ENCODE measurements at regions not wholly inside any gene's neighbourhood (a gene's known extent, or its start where the extent isn't known, plus 50 kb on each side); places are given as distances from the start of the nearest gene placed in this dataset.

GRCh38 chr1:208516780-208517179 lies 272.6 kb upstream of the PLXNA2 start:
- WGBS (ENCODE audit: insufficient coverage): 76% methylated on average over 5 of the region's 5 CpGs
- Histone ChIP-seq H3K36me3 (ENCODE audit: control insufficient read depth, insufficient read depth, low read length) (no peaks in the 10 kb centered on the region), H3K27ac (ENCODE audit: low read depth, low read length) (no peak overlapping the region), H3K4me3 (ENCODE audit: low read depth, low read length) (no peak overlapping the region), H3K27me3 (ENCODE audit: control insufficient read depth, insufficient read depth, low read length) (no peaks in the 10 kb centered on the region), H3K4me1 (ENCODE audit: control insufficient read depth, insufficient read depth, low read length) (no peaks in the 10 kb centered on the region), H3K9me3 (ENCODE audit: control insufficient read depth, insufficient read depth, low read length) (no peaks in the 10 kb centered on the region)
- no peak for DNase-seq (ENCODE audit: low read depth in 4 of 6, low spot score in 6 of 6)

- no CpG with 5 or more reads among the region's 1 CpG for WGBS (ENCODE audit: insufficient coverage)
- no peaks in the 10 kb centered on the region for H3K27me3 ChIP-seq (ENCODE audit: control insufficient read depth, insufficient read depth, low read length)
- no peaks in the 10 kb centered on the region for H3K36me3 ChIP-seq (ENCODE audit: control insufficient read depth, insufficient read depth, low read length)
- no peak overlapping the region for H3K27ac ChIP-seq (ENCODE audit: low read depth, low read length)
- DNase-seq (ENCODE audit: low read depth in 4 of 6, low spot score in 6 of 6): no peak
- no peaks in the 10 kb centered on the region for H3K4me1 ChIP-seq (ENCODE audit: control insufficient read depth, insufficient read depth, low read length)
- no peak overlapping the region for H3K4me3 ChIP-seq (ENCODE audit: low read depth, low read length)
- no peaks in the 10 kb centered on the region for H3K9me3 ChIP-seq (ENCODE audit: control insufficient read depth, insufficient read depth, low read length)
These were observed 276.4 kb upstream of the PLXNA2 start for GRCh38 chr1:208520438-208521099.

- WGBS (ENCODE audit: insufficient coverage): 60% methylated on average over 1 of the region's 3 CpGs
- no peak for DNase-seq (ENCODE audit: low read depth in 4 of 6, low spot score in 6 of 6)
These were observed 277.4 kb upstream of the PLXNA2 start for GRCh38 chr1:208521534-208521933.

GRCh38 chr1:208523007-208523406 lies 278.8 kb upstream of the PLXNA2 start:
- Histone ChIP-seq H3K36me3 (ENCODE audit: control insufficient read depth, insufficient read depth, low read length) (no peaks in the 10 kb centered on the region), H3K27ac (ENCODE audit: low read depth, low read length) (no peak overlapping the region), H3K27me3 (ENCODE audit: control insufficient read depth, insufficient read depth, low read length) (no peaks in the 10 kb centered on the region), H3K4me1 (ENCODE audit: control insufficient read depth, insufficient read depth, low read length) (no peaks in the 10 kb centered on the region), H3K4me3 (ENCODE audit: low read depth, low read length) (no peak overlapping the region), H3K9me3 (ENCODE audit: control insufficient read depth, insufficient read depth, low read length) (no peaks in the 10 kb centered on the region)
- no CpG with 5 or more reads among the region's 5 CpGs for WGBS (ENCODE audit: insufficient coverage)
- DNase-seq (ENCODE audit: low read depth in 4 of 6, low spot score in 6 of 6): no peak

More at GRCh38 chr1:208521534-208521933, 277.4 kb upstream of the PLXNA2 start:
- no peaks in the 10 kb centered on the region for H3K9me3 ChIP-seq (ENCODE audit: control insufficient read depth, insufficient read depth, low read length)
- no peak overlapping the region for H3K4me3 ChIP-seq (ENCODE audit: low read depth, low read length)
- H3K36me3 ChIP-seq (ENCODE audit: control insufficient read depth, insufficient read depth, low read length): no peaks in the 10 kb centered on the region
- no peaks in the 10 kb centered on the region for H3K4me1 ChIP-seq (ENCODE audit: control insufficient read depth, insufficient read depth, low read length)
- H3K27me3 ChIP-seq (ENCODE audit: control insufficient read depth, insufficient read depth, low read length): no peaks in the 10 kb centered on the region
- H3K27ac ChIP-seq (ENCODE audit: low read depth, low read length): no peak overlapping the region

- Histone ChIP-seq H3K27ac (ENCODE audit: low read depth, low read length) (no peak overlapping the region), H3K36me3 (ENCODE audit: control insufficient read depth, insufficient read depth, low read length) (no peaks in the 10 kb centered on the region), H3K4me1 (ENCODE audit: control insufficient read depth, insufficient read depth, low read length) (peaks cover 1% of the 10 kb centered on the region), H3K9me3 (ENCODE audit: control insufficient read depth, insufficient read depth, low read length) (no peaks in the 10 kb centered on the region), H3K4me3 (ENCODE audit: low read depth, low read length) (no peak overlapping the region), H3K27me3 (ENCODE audit: control insufficient read depth, insufficient read depth, low read length) (no peaks in the 10 kb centered on the region)
- WGBS (ENCODE audit: insufficient coverage): 86% methylated on average over 2 of the region's 4 CpGs
- no peak for DNase-seq (ENCODE audit: low read depth in 4 of 6, low spot score in 6 of 6)
These were observed 280.2 kb upstream of the PLXNA2 start for GRCh38 chr1:208524376-208524775.

- WGBS (ENCODE audit: insufficient coverage): 78% methylated on average over 2 of the region's 5 CpGs
- Histone ChIP-seq H3K27ac (ENCODE audit: low read depth, low read length) (no peak overlapping the region), H3K4me1 (ENCODE audit: control insufficient read depth, insufficient read depth, low read length) (peaks cover 5% of the 10 kb centered on the region)
These were observed 280.7 kb upstream of the PLXNA2 start for GRCh38 chr1:208524925-208525324.

GRCh38 chr1:208525417-208525816 lies 281.2 kb upstream of the PLXNA2 start:
- Histone ChIP-seq H3K9me3 (ENCODE audit: control insufficient read depth, insufficient read depth, low read length) (no peaks in the 10 kb centered on the region), H3K27me3 (ENCODE audit: control insufficient read depth, insufficient read depth, low read length) (no peaks in the 10 kb centered on the region), H3K4me1 (ENCODE audit: control insufficient read depth, insufficient read depth, low read length) (peaks cover 5% of the 10 kb centered on the region), H3K4me3 (ENCODE audit: low read depth, low read length) (no peak overlapping the region), H3K27ac (ENCODE audit: low read depth, low read length) (no peak overlapping the region), H3K36me3 (ENCODE audit: control insufficient read depth, insufficient read depth, low read length) (no peaks in the 10 kb centered on the region)
- WGBS (ENCODE audit: insufficient coverage): no CpG with 5 or more reads among the region's 3 CpGs
- no peak for DNase-seq (ENCODE audit: low read depth in 4 of 6, low spot score in 6 of 6)

More at GRCh38 chr1:208524925-208525324, 280.7 kb upstream of the PLXNA2 start:
- H3K9me3 ChIP-seq (ENCODE audit: control insufficient read depth, insufficient read depth, low read length): no peaks in the 10 kb centered on the region
- H3K4me3 ChIP-seq (ENCODE audit: low read depth, low read length): no peak overlapping the region
- no peaks in the 10 kb centered on the region for H3K27me3 ChIP-seq (ENCODE audit: control insufficient read depth, insufficient read depth, low read length)
- no peaks in the 10 kb centered on the region for H3K36me3 ChIP-seq (ENCODE audit: control insufficient read depth, insufficient read depth, low read length)
- DNase-seq (ENCODE audit: low read depth in 4 of 6, low spot score in 6 of 6): no peak

- H3K27ac ChIP-seq (ENCODE audit: low read depth, low read length): no peak overlapping the region
These were observed 282.5 kb upstream of the PLXNA2 start for GRCh38 chr1:208526613-208527125.

GRCh38 chr1:208527156-208527555 lies 283.0 kb upstream of the PLXNA2 start:
- DNase-seq (ENCODE audit: low read depth in 4 of 6, low spot score in 6 of 6): peak in 1 of 6 donors; percentile 64
- H3K4me1 ChIP-seq (ENCODE audit: control insufficient read depth, insufficient read depth, low read length): peaks cover 5% of the 10 kb centered on the region
- no peaks in the 10 kb centered on the region for H3K27me3 ChIP-seq (ENCODE audit: control insufficient read depth, insufficient read depth, low read length)
- H3K9me3 ChIP-seq (ENCODE audit: control insufficient read depth, insufficient read depth, low read length): no peaks in the 10 kb centered on the region
- H3K27ac ChIP-seq (ENCODE audit: low read depth, low read length): no peak overlapping the region
- 77% methylated on average over 5 of the region's 5 CpGs for WGBS (ENCODE audit: insufficient coverage)
- no peaks in the 10 kb centered on the region for H3K36me3 ChIP-seq (ENCODE audit: control insufficient read depth, insufficient read depth, low read length)
- no peak overlapping the region for H3K4me3 ChIP-seq (ENCODE audit: low read depth, low read length)

More at GRCh38 chr1:208526613-208527125, 282.5 kb upstream of the PLXNA2 start:
- no CpG with 5 or more reads among the region's 2 CpGs for WGBS (ENCODE audit: insufficient coverage)
- DNase-seq (ENCODE audit: low read depth in 4 of 6, low spot score in 6 of 6): no peak
- Histone ChIP-seq H3K9me3 (ENCODE audit: control insufficient read depth, insufficient read depth, low read length) (no peaks in the 10 kb centered on the region), H3K4me1 (ENCODE audit: control insufficient read depth, insufficient read depth, low read length) (peaks cover 5% of the 10 kb centered on the region), H3K27me3 (ENCODE audit: control insufficient read depth, insufficient read depth, low read length) (no peaks in the 10 kb centered on the region), H3K36me3 (ENCODE audit: control insufficient read depth, insufficient read depth, low read length) (no peaks in the 10 kb centered on the region), H3K4me3 (ENCODE audit: low read depth, low read length) (no peak overlapping the region)

- Histone ChIP-seq H3K27me3 (ENCODE audit: control insufficient read depth, insufficient read depth, low read length) (no peaks in the 10 kb centered on the region), H3K4me1 (ENCODE audit: control insufficient read depth, insufficient read depth, low read length) (peaks cover 8% of the 10 kb centered on the region), H3K36me3 (ENCODE audit: control insufficient read depth, insufficient read depth, low read length) (no peaks in the 10 kb centered on the region), H3K27ac (ENCODE audit: low read depth, low read length) (no peak overlapping the region), H3K9me3 (ENCODE audit: control insufficient read depth, insufficient read depth, low read length) (no peaks in the 10 kb centered on the region), H3K4me3 (ENCODE audit: low read depth, low read length) (no peak overlapping the region)
- 53% methylated on average over 10 of the region's 13 CpGs for WGBS (ENCODE audit: insufficient coverage)
- DNase-seq (ENCODE audit: low read depth in 4 of 6, low spot score in 6 of 6): peak in 2 of 6 donors; percentile 67 to 77
These were observed 284.5 kb upstream of the PLXNA2 start for GRCh38 chr1:208528578-208529240.
